Tibial artery (tissue), 4 donors: ENCODE measurements at regions not wholly inside any gene's neighbourhood (a gene's known extent, or its start where the extent isn't known, plus 50 kb on each side); places are given as distances from the start of the nearest gene placed in this dataset.

ENCODE experiments used
- DNase-seq, 2 donors: peaks; one replicate each; pipeline ENCODE4 v3.0.0-alpha.2; 2019
- H3K27ac ChIP-seq, 2 donors: fragments of 200-600 bp; sonication (generic) in 1 of 2; 1 replicate in 1 of 2; 2 replicates in 1 of 2; pipeline ENCODE4 v1.5.1; 2018 to 2019; ENCODE audit warnings: mild to moderate bottlenecking in 1 of 2
- H3K27me3 ChIP-seq, 2 donors: fragments of 200-600 bp; sonication (generic) in 1 of 2; one replicate each; pipeline versions ENCODE4 v1.5.1 to v1.6.0; 2016 to 2019
- H3K36me3 ChIP-seq, 3 donors: fragments of 200-600 bp; sonication (generic) in 2 of 3; one replicate each; pipeline ENCODE4 v1.5.1; 2016 to 2019; ENCODE audit warnings: mild to moderate bottlenecking in 2 of 3
- H3K4me1 ChIP-seq, 4 donors: fragments of 200-600 bp; sonication (generic) in 2 of 4; 1 replicate in 3 of 4; 2 replicates in 1 of 4; pipeline ENCODE4 v1.5.1; 2016 to 2019
- H3K4me3 ChIP-seq, 2 donors: fragments of 200-600 bp; sonication (generic) in 1 of 2; 1 replicate in 1 of 2; 2 replicates in 1 of 2; pipeline ENCODE4 v1.5.1; 2018 to 2019; ENCODE audit warnings: mild to moderate bottlenecking in 2 of 2
- H3K9me3 ChIP-seq, 3 donors: fragments of 200-600 bp; sonication (generic) in 1 of 3; one replicate each; pipeline ENCODE4 v1.5.1; 2016 to 2019
- intact Hi-C: fragments of 100-400 bp; cut with DNase I; formaldehyde crosslinking; loops from one replicate; pipeline ENCODE4 v1.15.0; 2023; ENCODE audit warnings: low total_unique reads
- TF ChIP-seq, protein P1 (sequence below), 2 experiments: fragments of 200-600 bp in 1 of 2; fragments of 450-650 bp in 1 of 2; IDR thresholded peaks; one replicate each; pipeline ENCODE4 v1.5.1; 2017 to 2019; ENCODE audit warnings: antibody characterized with exemption in 2 of 2, mild to moderate bottlenecking in 1 of 2, moderate library complexity in 1 of 2

DNA sequence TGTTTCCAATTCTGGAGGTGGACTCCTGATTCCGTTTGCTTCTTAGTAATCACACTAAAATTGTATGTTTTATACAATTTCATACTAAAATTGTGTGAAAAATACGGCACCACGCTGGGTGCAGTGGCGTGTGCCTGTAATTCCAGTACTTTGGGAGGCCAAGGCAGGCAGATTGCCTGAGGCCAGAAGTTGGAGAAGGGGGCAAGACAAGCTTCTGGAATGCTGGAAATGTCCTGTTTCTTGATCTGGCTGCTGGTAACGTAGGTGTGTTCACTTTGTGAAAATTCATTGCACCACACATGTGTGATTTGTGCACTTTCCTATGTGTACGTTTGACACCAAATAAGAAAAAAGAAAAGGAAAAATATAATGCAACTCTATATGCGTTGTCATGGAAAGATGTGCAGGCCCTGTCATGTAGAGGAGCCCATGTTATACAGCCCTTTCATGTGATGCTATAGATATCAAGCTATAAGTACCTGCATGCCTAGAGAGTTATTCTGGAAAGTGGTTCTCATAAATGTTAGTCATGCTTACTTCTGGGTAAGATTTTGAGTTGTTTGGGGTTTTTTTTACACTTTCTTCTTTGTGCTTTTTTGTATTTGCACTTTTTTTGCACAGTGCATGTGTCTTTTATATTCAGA, 119.9 kb downstream of the TMEM174 start:
- H3K4me3 ChIP-seq, result no peak overlapping the region
- intact Hi-C loops, result no loop called here
- no peaks in the 10 kb centered on the region for H3K36me3 ChIP-seq
- DNase-seq, result no peak
- H3K9me3 ChIP-seq, result no peaks in the 10 kb centered on the region
- TF ChIP-seq, protein P1, sequence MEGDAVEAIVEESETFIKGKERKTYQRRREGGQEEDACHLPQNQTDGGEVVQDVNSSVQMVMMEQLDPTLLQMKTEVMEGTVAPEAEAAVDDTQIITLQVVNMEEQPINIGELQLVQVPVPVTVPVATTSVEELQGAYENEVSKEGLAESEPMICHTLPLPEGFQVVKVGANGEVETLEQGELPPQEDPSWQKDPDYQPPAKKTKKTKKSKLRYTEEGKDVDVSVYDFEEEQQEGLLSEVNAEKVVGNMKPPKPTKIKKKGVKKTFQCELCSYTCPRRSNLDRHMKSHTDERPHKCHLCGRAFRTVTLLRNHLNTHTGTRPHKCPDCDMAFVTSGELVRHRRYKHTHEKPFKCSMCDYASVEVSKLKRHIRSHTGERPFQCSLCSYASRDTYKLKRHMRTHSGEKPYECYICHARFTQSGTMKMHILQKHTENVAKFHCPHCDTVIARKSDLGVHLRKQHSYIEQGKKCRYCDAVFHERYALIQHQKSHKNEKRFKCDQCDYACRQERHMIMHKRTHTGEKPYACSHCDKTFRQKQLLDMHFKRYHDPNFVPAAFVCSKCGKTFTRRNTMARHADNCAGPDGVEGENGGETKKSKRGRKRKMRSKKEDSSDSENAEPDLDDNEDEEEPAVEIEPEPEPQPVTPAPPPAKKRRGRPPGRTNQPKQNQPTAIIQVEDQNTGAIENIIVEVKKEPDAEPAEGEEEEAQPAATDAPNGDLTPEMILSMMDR (IDR thresholded peaks at IDR 0.05), result no peak
- peaks cover 0 to 2% (median 0%) of the 10 kb centered on the region in 4 donors for H3K4me1 ChIP-seq
- H3K27me3 ChIP-seq, result peaks cover 0 to 46% of the 10 kb centered on the region in 2 donors
- no peak overlapping the region for H3K27ac ChIP-seq

DNA sequence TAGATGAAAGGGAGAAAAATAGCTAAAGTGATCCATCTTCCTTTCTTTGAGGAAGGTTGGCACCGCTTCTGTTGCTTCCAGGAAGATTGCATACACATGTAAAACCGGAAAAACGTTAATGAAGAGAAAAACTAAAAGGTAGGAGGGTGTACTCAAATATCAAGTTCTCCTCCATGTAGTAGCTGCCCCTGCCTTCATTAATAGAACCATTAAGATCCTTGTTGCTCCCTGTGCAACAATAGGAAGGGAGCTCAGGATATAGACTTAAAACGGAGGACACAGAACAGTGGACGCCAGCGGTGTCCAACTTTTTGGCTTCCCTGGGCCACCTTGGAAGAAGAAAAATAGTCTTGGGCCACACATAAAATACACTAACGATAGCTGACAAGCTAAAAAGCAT, 118.9 kb downstream of the TMEM174 start:
- Histone ChIP-seq H3K27me3 (peaks cover 0 to 35% of the 10 kb centered on the region in 2 donors), H3K36me3 (no peaks in the 10 kb centered on the region), H3K4me3 (no peak overlapping the region), H3K4me1 (no peaks in the 10 kb centered on the region), H3K27ac (no peak overlapping the region), H3K9me3 (no peaks in the 10 kb centered on the region)
- intact Hi-C loops, result no loop called here
- TF ChIP-seq, protein P1 (IDR thresholded peaks at IDR 0.05), result no peak
- no peak for DNase-seq

- Histone ChIP-seq H3K27ac (no peak overlapping the region), H3K36me3 (no peaks in the 10 kb centered on the region), H3K4me3 (no peak overlapping the region), H3K4me1 (no peaks in the 10 kb centered on the region), H3K9me3 (no peaks in the 10 kb centered on the region), H3K27me3 (peaks cover 0 to 19% of the 10 kb centered on the region in 2 donors)
- intact Hi-C loops, result no loop called here
- TF ChIP-seq, protein P1 (IDR thresholded peaks at IDR 0.05), result no peak
- no peak for DNase-seq
Observed at GRCh38 chr5:73290242-73290641, 117.2 kb downstream of the TMEM174 start.

DNA sequence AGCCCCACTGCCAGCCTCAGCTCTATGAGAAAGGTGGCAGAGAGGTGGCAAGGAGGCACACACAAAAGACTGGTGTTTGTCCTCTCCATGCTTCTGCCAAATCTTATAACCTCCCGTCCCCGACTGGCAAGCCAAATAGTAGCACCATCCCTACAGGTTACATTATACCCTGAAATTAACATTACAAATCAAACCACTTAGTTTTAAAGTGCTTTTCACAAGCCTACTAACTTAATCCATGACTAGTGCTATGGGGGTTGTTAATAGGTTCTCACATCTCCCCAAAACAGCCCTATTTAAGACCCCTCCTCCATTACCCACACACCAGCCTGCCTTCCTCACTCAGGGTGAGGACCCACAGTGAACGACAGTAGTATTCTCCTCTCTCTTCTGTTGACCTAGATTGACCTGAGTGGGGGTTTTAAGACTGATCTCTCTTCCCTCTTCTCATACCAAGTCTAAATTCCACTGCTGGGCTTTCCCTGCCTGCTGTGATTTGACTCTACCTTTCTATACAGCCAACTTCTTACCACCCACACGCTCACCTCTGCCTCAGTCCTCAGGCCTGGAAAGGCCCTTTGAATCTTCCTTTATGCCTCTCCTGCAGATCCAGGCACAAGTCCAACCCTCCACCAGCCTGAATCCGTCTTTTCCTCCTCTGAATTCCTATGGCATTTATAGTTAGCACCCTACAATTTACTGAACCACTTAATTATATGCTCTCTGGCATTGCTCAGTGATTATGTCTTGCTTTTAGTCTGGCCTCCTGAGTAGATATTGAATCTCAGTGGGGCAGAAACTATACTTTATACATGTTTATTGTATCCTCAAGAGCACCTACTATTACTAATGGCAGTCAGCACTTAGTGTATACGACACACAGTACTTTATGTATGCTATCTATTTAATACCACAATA, 116.1 kb downstream of the TMEM174 start:
- Histone ChIP-seq H3K4me1 (no peaks in the 10 kb centered on the region), H3K4me3 (no peak overlapping the region), H3K27ac (no peak overlapping the region), H3K36me3 (no peaks in the 10 kb centered on the region), H3K9me3 (no peaks in the 10 kb centered on the region), H3K27me3 (peaks cover 0 to 18% of the 10 kb centered on the region in 2 donors)
- no peak for DNase-seq
- intact Hi-C loops, result no loop called here
- TF ChIP-seq, protein P1 (IDR thresholded peaks at IDR 0.05), result no peak

- H3K4me1 ChIP-seq, result peaks cover 0 to 6% (median 2%) of the 10 kb centered on the region in 4 donors
- H3K36me3 ChIP-seq, result no peaks in the 10 kb centered on the region
- no peak overlapping the region for H3K4me3 ChIP-seq
- intact Hi-C loops, result no loop called here
- H3K27me3 ChIP-seq, result peaks cover 0 to 10% of the 10 kb centered on the region in 2 donors
- TF ChIP-seq, protein P1 (IDR thresholded peaks at IDR 0.05), result no peak
- no peak for DNase-seq
- H3K27ac ChIP-seq, result no peak overlapping the region
- no peaks in the 10 kb centered on the region for H3K9me3 ChIP-seq
Observed at GRCh38 chr5:73286896-73287295, 113.9 kb downstream of the TMEM174 start.
